CD4-positive, alpha-beta T cell (primary cell): ENCODE measurements at regions not wholly inside any gene's neighbourhood (a gene's known extent, or its start where the extent isn't known, plus 50 kb on each side); places are given as distances from the start of the nearest gene placed in this dataset.

Experiments
- ATAC-seq: fragments of 200-7000 bp; cut with Tn5 transposase; one replicate; pipeline ENCODE4 v1.10.0; 2022; ENCODE audit warnings: mild to moderate bottlenecking; ENCODE audit not compliant: poor library complexity
- CTCF ChIA-PET: fragments of 350-600 bp; sonication (Branson Sonifier 250); formaldehyde crosslinking; loops from one replicate; lab custom pipeline; 2021; ENCODE audit warnings: antibody characterized with exemption, inconsistent platforms; lab: Charles Lee
- POLR2A ChIA-PET: fragments of 350-600 bp; sonication (Branson Sonifier 250); formaldehyde crosslinking; loops from one replicate; lab custom pipeline; 2021; ENCODE audit warnings: antibody characterized with exemption, inconsistent platforms; lab: Charles Lee
- DNase-seq, 14 experiments: peaks; one replicate each; pipeline ENCODE4 v3.0.0-alpha.2; 2013 to 2020; ENCODE audit warnings: mixed read lengths in 2 of 14
- H3K27ac ChIP-seq, 2 donors: one replicate each; pipeline versions ENCODE4 v1.5.1 to v1.7.0; 2013; ENCODE audit warnings: low read length in 2 of 2, low read depth in 1 of 2, mild to moderate bottlenecking in 1 of 2
- H3K27me3 ChIP-seq, 2 experiments: 1 replicate in 1 of 2; 2 replicates in 1 of 2; pipeline versions ENCODE4 v1.6.1 to v1.7.0; 2013; ENCODE audit warnings: low read length in 2 of 2, control low read depth in 1 of 2, mild to moderate bottlenecking in 1 of 2, moderate library complexity in 1 of 2; ENCODE audit not compliant: insufficient read depth in 2 of 2, control insufficient read depth in 1 of 2
- H3K36me3 ChIP-seq: one replicate; pipeline ENCODE4 v1.6.1; 2013; ENCODE audit warnings: low read length, control low read depth; ENCODE audit not compliant: insufficient read depth
- H3K4me1 ChIP-seq: one replicate; pipeline ENCODE4 v1.6.1; 2013; ENCODE audit warnings: low read length, control low read depth; ENCODE audit not compliant: insufficient read depth
- H3K4me3 ChIP-seq: one replicate; pipeline ENCODE4 v1.5.1; 2013; ENCODE audit warnings: mild to moderate bottlenecking, low read length, moderate library complexity
- H3K9me3 ChIP-seq, 2 experiments: 1 replicate in 1 of 2; 2 replicates in 1 of 2; pipeline versions ENCODE4 v1.6.1 to v1.7.0; 2013; ENCODE audit warnings: low read length in 2 of 2, mild to moderate bottlenecking in 2 of 2, control low read depth in 1 of 2, moderate library complexity in 1 of 2; ENCODE audit not compliant: control insufficient read depth in 1 of 2, insufficient read depth in 1 of 2
- H3K27ac Mint-ChIP-seq: one replicate; pipeline ENCODE4 v1.8.0; 2020; ENCODE audit warnings: mixed read lengths
- H3K27me3 Mint-ChIP-seq: one replicate; pipeline ENCODE4 v1.8.0; 2021; ENCODE audit warnings: mixed read lengths
- H3K36me3 Mint-ChIP-seq: one replicate; pipeline ENCODE4 v1.8.0; 2021; ENCODE audit warnings: low read depth, mixed read lengths
- H3K4me1 Mint-ChIP-seq: one replicate; pipeline ENCODE4 v1.8.0; 2021; ENCODE audit warnings: low read depth, mixed read lengths
- H3K4me3 Mint-ChIP-seq: one replicate; pipeline ENCODE4 v1.8.0; 2020; ENCODE audit warnings: mild to moderate bottlenecking, mixed read lengths
- H3K9me3 Mint-ChIP-seq: one replicate; pipeline ENCODE4 v1.8.0; 2020; ENCODE audit warnings: mixed read lengths
- CTCF ChIP-seq: fragments of 200-600 bp; IDR thresholded peaks from one replicate; pipeline ENCODE4 v1.8.0; 2022; ENCODE audit warnings: antibody characterized with exemption, mild to moderate bottlenecking
- intact Hi-C, 2 experiments: fragments of 100-400 bp; cut with DNase I in 1 of 2; cut with micrococcal nuclease in 1 of 2; formaldehyde crosslinking; loops; one replicate each; pipeline versions ENCODE4 v1.15.1 to v1.9.0; 2023 to 2025; cut with DNase I, micrococcal nuclease

DNA sequence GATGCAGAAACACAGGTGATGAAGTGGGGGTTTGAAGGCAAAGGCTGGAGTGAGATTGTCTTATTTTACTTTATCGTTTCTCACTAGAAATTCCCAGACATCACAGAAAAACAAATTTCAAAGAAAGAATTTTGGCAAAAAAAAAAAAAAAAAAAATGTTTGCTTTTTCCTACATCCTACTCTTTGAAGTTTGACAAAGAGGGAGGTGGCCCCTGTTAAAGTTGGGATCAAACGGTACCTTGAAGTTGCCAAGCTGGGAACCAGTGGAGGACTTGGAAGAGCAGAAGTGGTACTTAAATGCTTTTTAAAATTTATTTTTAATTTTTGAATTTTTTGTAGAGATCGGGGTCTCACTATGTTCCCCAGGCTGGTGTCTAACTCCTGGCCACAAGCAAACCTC, 63.9 kb upstream of the KIF5B start:
- intact Hi-C loops, result no loop called here
- peaks cover 5% of the 10 kb centered on the region for H3K27me3 Mint-ChIP-seq

DNA sequence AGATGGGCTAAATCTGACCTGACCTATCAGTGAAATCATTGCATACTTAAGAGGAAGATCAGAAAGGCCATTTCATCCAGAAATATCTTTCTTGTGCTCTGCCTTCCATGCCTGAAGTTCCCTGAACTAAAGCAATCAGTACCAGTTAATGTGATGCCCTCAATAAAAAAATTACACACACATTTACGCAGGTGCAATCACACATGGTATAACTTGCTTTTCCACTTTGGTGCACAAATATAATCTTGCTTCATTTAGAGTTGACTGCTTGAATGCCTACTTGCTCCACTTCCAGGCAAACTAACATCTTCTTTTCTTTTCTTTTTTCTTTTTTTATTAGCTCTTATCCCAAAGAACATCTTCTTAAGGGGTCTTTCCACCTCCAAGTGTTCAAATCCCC, 58.3 kb upstream of the KIF5B start:
- intact Hi-C loops, result no loop called here

More for the DNA sequence above, 63.9 kb upstream of the KIF5B start:
- no peaks in the 10 kb centered on the region for H3K4me1 ChIP-seq
- ATAC-seq (no peak), DNase-seq (no peak)
- no peaks in the 10 kb centered on the region for H3K36me3 ChIP-seq
- H3K9me3 ChIP-seq, result peaks cover 0 to 18% of the 10 kb centered on the region in 2 experiments
- H3K27ac ChIP-seq, result no peak overlapping the region
- ChIA-PET CTCF (interaction anchor here (0.5 kb wide), 1 partner anchor 47 kb away, joined by 3 read pairs; no protein-coding TSS in a partner anchor), POLR2A (no interaction called here)
- no peak overlapping the region for H3K4me3 Mint-ChIP-seq
- H3K27me3 ChIP-seq, result no peaks in the 10 kb centered on the region
- H3K4me1 Mint-ChIP-seq, result no peaks in the 10 kb centered on the region
- TF ChIP-seq CTCF, result no peak
- H3K27ac Mint-ChIP-seq, result no peak overlapping the region
- H3K9me3 Mint-ChIP-seq, result peaks cover 8% of the 10 kb centered on the region
- H3K36me3 Mint-ChIP-seq, result peaks cover 3% of the 10 kb centered on the region
- H3K4me3 ChIP-seq, result no peak overlapping the region

GRCh38 chr10:32112055-32112454, 55.8 kb upstream of the KIF5B start:
- TF ChIP-seq CTCF, result no peak
- no peak overlapping the region for H3K4me3 Mint-ChIP-seq
- H3K4me3 ChIP-seq, result no peak overlapping the region
- intact Hi-C loops, result no loop called here
- no peak overlapping the region for H3K27ac ChIP-seq
- DNase-seq, result no peak
- no peak overlapping the region for H3K27ac Mint-ChIP-seq
- no peaks in the 10 kb centered on the region for H3K36me3 ChIP-seq
- no peaks in the 10 kb centered on the region for H3K27me3 ChIP-seq
- no peaks in the 10 kb centered on the region for H3K9me3 Mint-ChIP-seq
- H3K4me1 ChIP-seq, result no peaks in the 10 kb centered on the region
- H3K36me3 Mint-ChIP-seq, result no peaks in the 10 kb centered on the region
- ATAC-seq, result no peak
- H3K27me3 Mint-ChIP-seq, result peaks cover 14% of the 10 kb centered on the region
- H3K4me1 Mint-ChIP-seq, result no peaks in the 10 kb centered on the region
- H3K9me3 ChIP-seq, result peaks cover 0 to 9% of the 10 kb centered on the region in 2 experiments
- POLR2A ChIA-PET, result no interaction called here
- CTCF ChIA-PET, result no interaction called here

More for the DNA sequence above, 58.3 kb upstream of the KIF5B start:
- Mint-ChIP-seq H3K4me1 (no peaks in the 10 kb centered on the region), H3K9me3 (no peaks in the 10 kb centered on the region), H3K4me3 (no peak overlapping the region), H3K36me3 (no peaks in the 10 kb centered on the region), H3K27me3 (peaks cover 14% of the 10 kb centered on the region), H3K27ac (no peak overlapping the region)
- no peak for ATAC-seq
- H3K27ac ChIP-seq, result no peak overlapping the region
- DNase-seq, result no peak
- H3K9me3 ChIP-seq, result peaks cover 0 to 8% of the 10 kb centered on the region in 2 experiments
- CTCF ChIA-PET, result no interaction called here
- no peaks in the 10 kb centered on the region for H3K36me3 ChIP-seq
- no peak overlapping the region for H3K4me3 ChIP-seq
- H3K4me1 ChIP-seq, result no peaks in the 10 kb centered on the region
- H3K27me3 ChIP-seq, result no peaks in the 10 kb centered on the region
- TF ChIP-seq CTCF, result no peak
- POLR2A ChIA-PET, result no interaction called here
